Mammary epithelial cell (primary cell): ENCODE measurements at regions not wholly inside any gene's neighbourhood (a gene's known extent, or its start where the extent isn't known, plus 50 kb on each side); places are given as distances from the start of the nearest gene placed in this dataset.

Experiments
- EZH2 ChIP-seq: IDR thresholded peaks from 2 replicates; pipeline ENCODE4 v1.6.1; 2012; ENCODE audit warnings: low read length, inconsistent platforms, borderline replicate concordance
- TF ChIP-seq, protein P1 (sequence below), 2 donors: IDR thresholded peaks in 1 of 2; conservative IDR thresholded peaks in 1 of 2; 2 replicates each; pipeline ENCODE4 v1.5.1; 2011 to 2012; ENCODE audit warnings: inconsistent platforms in 2 of 2, low read length in 2 of 2, mild to moderate bottlenecking in 2 of 2, control low read depth in 1 of 2, low read depth in 1 of 2; ENCODE audit not compliant: insufficient read depth in 1 of 2; ENCODE audit errors: extremely low read depth in 1 of 2

DNA sequence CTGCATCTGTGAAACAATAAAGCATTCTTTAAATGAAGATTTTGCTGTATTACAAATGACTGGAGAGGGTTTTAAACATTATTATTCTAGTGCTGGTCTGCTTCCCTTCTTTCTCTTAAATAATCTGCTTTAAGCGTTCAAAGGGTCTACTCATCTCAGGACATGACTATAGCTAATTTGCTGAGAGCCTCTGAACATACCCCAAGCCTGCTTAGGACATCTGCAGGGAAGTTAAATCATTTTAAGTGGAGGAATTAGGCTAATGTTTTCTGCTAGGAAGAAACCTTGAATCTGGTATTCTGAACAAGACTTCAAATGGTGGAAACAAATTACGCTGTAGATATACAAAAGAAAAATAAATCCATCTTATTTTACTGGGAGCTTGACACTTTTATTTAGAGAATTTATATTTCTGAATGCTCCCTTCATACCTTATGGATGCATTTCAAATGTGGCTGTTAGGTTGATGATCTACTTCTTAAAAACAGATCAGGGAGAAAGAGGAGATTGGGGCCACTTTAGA is 124.4 kb upstream of the ITGB1 start:
- TF ChIP-seq, protein P1, sequence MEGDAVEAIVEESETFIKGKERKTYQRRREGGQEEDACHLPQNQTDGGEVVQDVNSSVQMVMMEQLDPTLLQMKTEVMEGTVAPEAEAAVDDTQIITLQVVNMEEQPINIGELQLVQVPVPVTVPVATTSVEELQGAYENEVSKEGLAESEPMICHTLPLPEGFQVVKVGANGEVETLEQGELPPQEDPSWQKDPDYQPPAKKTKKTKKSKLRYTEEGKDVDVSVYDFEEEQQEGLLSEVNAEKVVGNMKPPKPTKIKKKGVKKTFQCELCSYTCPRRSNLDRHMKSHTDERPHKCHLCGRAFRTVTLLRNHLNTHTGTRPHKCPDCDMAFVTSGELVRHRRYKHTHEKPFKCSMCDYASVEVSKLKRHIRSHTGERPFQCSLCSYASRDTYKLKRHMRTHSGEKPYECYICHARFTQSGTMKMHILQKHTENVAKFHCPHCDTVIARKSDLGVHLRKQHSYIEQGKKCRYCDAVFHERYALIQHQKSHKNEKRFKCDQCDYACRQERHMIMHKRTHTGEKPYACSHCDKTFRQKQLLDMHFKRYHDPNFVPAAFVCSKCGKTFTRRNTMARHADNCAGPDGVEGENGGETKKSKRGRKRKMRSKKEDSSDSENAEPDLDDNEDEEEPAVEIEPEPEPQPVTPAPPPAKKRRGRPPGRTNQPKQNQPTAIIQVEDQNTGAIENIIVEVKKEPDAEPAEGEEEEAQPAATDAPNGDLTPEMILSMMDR (conservative IDR thresholded peaks at IDR 0.05 in 1 of 2, IDR thresholded peaks at IDR 0.05 in 1 of 2; ENCODE audit: extremely low read depth in 1 of 2, insufficient read depth in 1 of 2, low read depth in 1 of 2, low read length in 2 of 2): no peak
- no peak for TF ChIP-seq EZH2
